H1 (cell line): ENCODE measurements at regions not wholly inside any gene's neighbourhood (a gene's known extent, or its start where the extent isn't known, plus 50 kb on each side); places are given as distances from the start of the nearest gene placed in this dataset.

Experiments used
- CTCF ChIA-PET: fragments of 300-600 bp; sonication (Branson Sonifier 250); formaldehyde crosslinking; loops from one replicate; lab custom pipeline; 2021; ENCODE audit not compliant: partially characterized antibody; lab: Charles Lee
- POLR2A ChIA-PET: fragments of 300-600 bp; sonication (Branson Sonifier 250); formaldehyde crosslinking; loops from one replicate; lab custom pipeline; 2021; ENCODE audit warnings: inconsistent platforms; ENCODE audit not compliant: partially characterized antibody; lab: Charles Lee
- DNase-seq, 2 experiments: peaks; one replicate each; pipeline versions ENCODE4 v3.0.0 to v3.0.0-alpha.2; 2010 to 2022; ENCODE audit warnings: low spot score in 2 of 2, low read depth in 1 of 2, mixed read lengths in 1 of 2
- FAIRE-seq: peaks from 2 replicates; lab custom pipeline; 2011; peaks lifted over from hg19 to GRCh38; lab: Jason Lieb, UNC
- H2AFZ ChIP-seq: 2 replicates; pipeline ENCODE4 v1.8.1; 2012; ENCODE audit warnings: low read length, inconsistent platforms
- H2AK5ac ChIP-seq: 2 replicates; pipeline ENCODE4 v1.6.1; 2013; ENCODE audit warnings: low read depth, low read length
- H2BK120ac ChIP-seq: replicated peaks from 2 replicates; pipeline ENCODE3; 2013; ENCODE audit warnings: low read depth, low read length, inconsistent platforms
- H2BK12ac ChIP-seq: 2 replicates; pipeline ENCODE4 v1.6.1; 2013; ENCODE audit warnings: low read depth, low read length
- H2BK15ac ChIP-seq: 2 replicates; pipeline ENCODE4 v1.6.1; 2013; ENCODE audit warnings: low read length
- H2BK20ac ChIP-seq: 2 replicates; pipeline ENCODE4 v1.6.1; 2013; ENCODE audit warnings: low read length
- H2BK5ac ChIP-seq: 2 replicates; pipeline ENCODE4 v1.6.1; 2013; ENCODE audit warnings: low read depth, low read length
- H3K14ac ChIP-seq: 2 replicates; pipeline ENCODE4 v1.6.1; 2013; ENCODE audit warnings: inconsistent platforms; ENCODE audit not compliant: insufficient read length
- H3K18ac ChIP-seq: 2 replicates; pipeline ENCODE4 v1.6.1; 2013; ENCODE audit warnings: low read length; ENCODE audit errors: extremely low read depth
- H3K23ac ChIP-seq: 2 replicates; pipeline ENCODE4 v1.6.1; 2013; ENCODE audit warnings: inconsistent platforms; ENCODE audit not compliant: insufficient read length
- H3K23me2 ChIP-seq: 2 replicates; pipeline ENCODE4 v1.6.1; 2013; ENCODE audit warnings: low read depth, low read length
- H3K27ac ChIP-seq: 2 replicates; pipeline ENCODE4 v1.6.1; 2011; ENCODE audit warnings: low read depth, low read length, inconsistent platforms
- H3K27me3 ChIP-seq, 4 experiments: replicated peaks in 1 of 4; 1 replicate in 1 of 4; 2 replicates in 3 of 4; pipeline versions ENCODE4 v1.6.1 to v1.8.1; 2011 to 2013; ENCODE audit warnings: low read length in 3 of 4, mild to moderate bottlenecking in 3 of 4, inconsistent platforms in 2 of 4, mixed read lengths in 2 of 4, moderate library complexity in 1 of 4; ENCODE audit not compliant: control insufficient read depth in 3 of 4, insufficient read depth in 3 of 4; ENCODE audit errors: extremely low read depth in 1 of 4
- H3K36me3 ChIP-seq, 4 experiments: 2 replicates each; pipeline versions ENCODE4 v1.6.1 to v1.8.1; 2011 to 2013; ENCODE audit warnings: mild to moderate bottlenecking in 4 of 4, low read length in 3 of 4, moderate library complexity in 2 of 4, control low read depth in 1 of 4, inconsistent platforms in 1 of 4; ENCODE audit not compliant: insufficient read depth in 4 of 4, control insufficient read depth in 2 of 4
- H3K4ac ChIP-seq: replicated peaks from 2 replicates; pipeline ENCODE3; 2013; ENCODE audit warnings: low read length, low read depth, mixed read lengths, inconsistent platforms; ENCODE audit not compliant: insufficient read length
- H3K4me1 ChIP-seq, 4 experiments: replicated peaks in 1 of 4; 1 replicate in 1 of 4; 2 replicates in 3 of 4; pipeline versions ENCODE4 v1.6.1 to v1.8.1; 2011 to 2013; ENCODE audit warnings: low read length in 3 of 4, inconsistent platforms in 2 of 4, mixed read lengths in 1 of 4; ENCODE audit not compliant: insufficient read depth in 4 of 4, control insufficient read depth in 3 of 4
- H3K4me2 ChIP-seq, 2 experiments: 2 replicates each; pipeline versions ENCODE4 v1.6.1 to v1.8.1; 2011 to 2013; ENCODE audit warnings: low read depth in 2 of 2, low read length in 2 of 2, control low read depth in 1 of 2, inconsistent platforms in 1 of 2, mild to moderate bottlenecking in 1 of 2; ENCODE audit not compliant: insufficient read depth in 1 of 2
- H3K4me3 ChIP-seq, 4 experiments: fragments of 200-600, 300-600 bp in 1 of 4; sonication (generic), shearing (Covaris generic), sonication (Bioruptor Twin) in 1 of 4; 2 replicates each; pipeline versions ENCODE4 v1.5.1 to v1.8.1; 2011 to 2016; ENCODE audit warnings: low read length in 4 of 4, low read depth in 3 of 4, control low read depth in 2 of 4, inconsistent platforms in 2 of 4, mild to moderate bottlenecking in 2 of 4, mixed read lengths in 1 of 4, moderate library complexity in 1 of 4; ENCODE audit not compliant: insufficient read depth in 2 of 4; ENCODE audit errors: extremely low read depth in 1 of 4
- H3K56ac ChIP-seq: replicated peaks from 2 replicates; pipeline ENCODE3; 2013; ENCODE audit warnings: low read depth, mild to moderate bottlenecking, mixed read lengths, low read length, inconsistent platforms; ENCODE audit not compliant: insufficient read length
- H3K79me1 ChIP-seq: 2 replicates; pipeline ENCODE4 v1.6.1; 2013; ENCODE audit warnings: low read depth, low read length, control low read depth
- H3K79me2 ChIP-seq, 2 experiments: 2 replicates each; pipeline versions ENCODE4 v1.6.1 to v1.8.1; 2012 to 2013; ENCODE audit warnings: low read length in 2 of 2, mild to moderate bottlenecking in 2 of 2, inconsistent platforms in 1 of 2; ENCODE audit not compliant: insufficient read depth in 2 of 2, control insufficient read depth in 1 of 2
- H3K9ac ChIP-seq, 4 experiments: replicated peaks in 1 of 4; 1 replicate in 1 of 4; 2 replicates in 3 of 4; pipeline versions ENCODE4 v1.6.1 to v1.8.1; 2011 to 2013; ENCODE audit warnings: low read depth in 3 of 4, low read length in 3 of 4, control low read depth in 2 of 4, mild to moderate bottlenecking in 2 of 4, moderate library complexity in 2 of 4, inconsistent platforms in 1 of 4; ENCODE audit errors: extremely low read depth in 1 of 4
- H3K9me3 ChIP-seq, 2 experiments: 2 replicates each; pipeline versions ENCODE4 v1.6.1 to v1.8.1; 2012 to 2013; ENCODE audit warnings: mild to moderate bottlenecking in 2 of 2, moderate library complexity in 2 of 2, control low read depth in 1 of 2, inconsistent platforms in 1 of 2, low read depth in 1 of 2, low read length in 1 of 2, mixed read lengths in 1 of 2; ENCODE audit not compliant: insufficient read depth in 2 of 2
- H4K20me1 ChIP-seq, 2 experiments: replicated peaks in 1 of 2; 2 replicates each; pipeline versions ENCODE3 to v1.8.1; 2011 to 2013; ENCODE audit warnings: inconsistent platforms in 2 of 2, low read length in 2 of 2, mild to moderate bottlenecking in 1 of 2; ENCODE audit not compliant: insufficient read depth in 2 of 2, control insufficient read depth in 1 of 2
- H4K5ac ChIP-seq: 2 replicates; pipeline ENCODE4 v1.6.1; 2013; ENCODE audit warnings: low read length, low read depth, mixed read lengths, inconsistent platforms; ENCODE audit not compliant: insufficient read length
- H4K8ac ChIP-seq: 2 replicates; pipeline ENCODE4 v1.8.0; 2013; ENCODE audit warnings: mild to moderate bottlenecking, moderate library complexity, low read length, inconsistent platforms; ENCODE audit not compliant: insufficient read depth; ENCODE audit errors: extremely low read depth
- H4K91ac ChIP-seq: replicated peaks from 2 replicates; pipeline ENCODE3; 2013; ENCODE audit warnings: low read length, mixed read lengths, inconsistent platforms; ENCODE audit not compliant: insufficient read length
- CTCF ChIP-seq, 3 experiments: IDR thresholded peaks; 1 replicate in 2 of 3; 2 replicates in 1 of 3; pipeline versions ENCODE4 v1.5.1 to v1.6.1; 2011; ENCODE audit warnings: low read length in 3 of 3, mild to moderate bottlenecking in 3 of 3, inconsistent platforms in 2 of 3, low read depth in 1 of 3, moderate library complexity in 1 of 3; ENCODE audit not compliant: insufficient read depth in 1 of 3; ENCODE audit errors: control extremely low read depth in 1 of 3
- FOSL1 ChIP-seq: IDR thresholded peaks from 2 replicates; pipeline ENCODE4 v1.6.1; 2011; ENCODE audit warnings: mild to moderate bottlenecking, low read depth, low read length, moderate library complexity; ENCODE audit not compliant: insufficient read depth
- KDM1A ChIP-seq: fragments of 200-600, 300-600 bp; sonication (generic); IDR thresholded peaks from 2 replicates; pipeline ENCODE4 v1.7.1; 2016; ENCODE audit warnings: mild to moderate bottlenecking, low read length, borderline replicate concordance
- RAD21 ChIP-seq, 2 experiments: IDR thresholded peaks in 1 of 2; conservative IDR thresholded peaks in 1 of 2; 2 replicates each; pipeline ENCODE4 v1.6.1; 2011; ENCODE audit warnings: low read depth in 2 of 2, low read length in 2 of 2, improper control_type of control experiment in 1 of 2, inconsistent platforms in 1 of 2, mild to moderate bottlenecking in 1 of 2, moderate library complexity in 1 of 2
- WGBS, 2 experiments: shearing (Covaris generic) in 1 of 2; methylation state at CpG; one replicate each; pipeline versions ENCODE4 v1.1.6 to v1.1.7; 2013 to 2015; ENCODE audit warnings: low lambda C conversion rate in 2 of 2, mixed read lengths in 2 of 2, inconsistent platforms in 1 of 2, low coverage in 1 of 2, missing lambda C conversion rate in 1 of 2; ENCODE audit not compliant: insufficient replicate concordance in 2 of 2, insufficient coverage in 1 of 2, insufficient read length in 1 of 2; ENCODE audit errors: extremely low coverage in 1 of 2, missing lambda C conversion rate in 1 of 2; 5-methylcytosine and 5-hydroxymethylcytosine counted together

- Histone ChIP-seq H2AFZ (peak overlapping the region; percentile 100), H2BK120ac (no peak overlapping the region), H4K5ac (no peak overlapping the region), H2AK5ac (no peak overlapping the region), H3K56ac (no peak overlapping the region), H2BK12ac (no peak overlapping the region), H3K9me3 (no peaks in the 10 kb centered on the region), H3K23me2 (peaks cover 9% of the 10 kb centered on the region; the same call in 1 of the 2 replicates), H4K91ac (no peak overlapping the region), H2BK20ac (0 out of 2 replicates have a peak overlapping the region, but pooled peaks have one; percentile 48), H3K27ac (no peak overlapping the region), H3K4me2 (peak overlapping the region; percentile 78 to 98), H3K36me3 (no peaks in the 10 kb centered on the region), H3K14ac (no peak overlapping the region), H3K4me1 (peaks cover 0 to 8% (median 3%) of the 10 kb centered on the region in 4 experiments; a peak in 3 of 7 replicates), H3K9ac (no peak overlapping the region; a peak in 1 of 7 replicates), H3K27me3 (peaks cover 0 to 30% (median 13%) of the 10 kb centered on the region in 4 experiments; a peak in 6 of 7 replicates), H4K8ac (no peak overlapping the region), H3K18ac (peak overlapping the region; percentile 60; the same call in 1 of the 2 replicates), H3K79me1 (no peaks in the 10 kb centered on the region), H2BK15ac (no peak overlapping the region; the same call in 1 of the 2 replicates), H3K4me3 (peak overlapping the region; percentile 39 to 79 (median 61)), H3K23ac (no peak overlapping the region), H4K20me1 (no peaks in the 10 kb centered on the region), H2BK5ac (no peak overlapping the region), H3K79me2 (no peaks in the 10 kb centered on the region), H3K4ac (no peak overlapping the region)
- ChIA-PET POLR2A (interaction anchor here (0.6 kb wide), 1 partner anchor 926 kb away, joined by 3 read pairs; no protein-coding TSS in a partner anchor), CTCF (interaction anchor here (0.6 to 1.5 kb wide), 12 partner anchors 12 to 1371 kb away, joined by 3 to 6 read pairs (median 4); no protein-coding TSS in a partner anchor)
- no peak for FAIRE-seq
- TF ChIP-seq FOSL1 = no peak
- TF ChIP-seq CTCF (IDR thresholded peaks at IDR 0.05; ENCODE audit: control extremely low read depth in 1 of 3, insufficient read depth in 1 of 3, low read depth in 1 of 3, low read length in 3 of 3) = peak; percentile 55 to 68 (median 64)
- TF ChIP-seq KDM1A = no peak
- TF ChIP-seq RAD21 (IDR thresholded peaks at IDR 0.05 in 1 of 2, conservative IDR thresholded peaks at IDR 0.05 in 1 of 2; ENCODE audit: low read depth in 2 of 2, low read length in 2 of 2) = peak; percentile 61 to 73
- DNase-seq = peak in 1 of 2 experiments; percentile 60
- WGBS, 2 experiments = 22% methylated on average over 26 of the region's 26 CpGs; no CpG with 5 or more reads in 1 of the 2 experiments
These were observed 248.6 kb upstream of the ANKRD55 start for GRCh38 chr5:56481428-56482357.
